Peyer's patch (tissue), 4 donors: ENCODE measurements at regions not wholly inside any gene's neighbourhood (a gene's known extent, or its start where the extent isn't known, plus 50 kb on each side); places are given as distances from the start of the nearest gene placed in this dataset.

Experiments
- DNase-seq, 3 donors: peaks; one replicate each; pipeline ENCODE4 v3.0.0-alpha.2; 2017 to 2019
- H3K27ac ChIP-seq, 4 donors: fragments of 200-600 bp; sonication (generic); one replicate each; pipeline ENCODE4 v1.5.1; 2016 to 2019
- H3K27me3 ChIP-seq, 2 donors: fragments of 200-600 bp; sonication (generic); one replicate each; pipeline ENCODE4 v1.5.1; 2019
- H3K36me3 ChIP-seq, 3 donors: fragments of 200-600 bp; sonication (generic); one replicate each; pipeline ENCODE4 v1.5.1; 2016 to 2019
- H3K4me1 ChIP-seq, 4 donors: fragments of 200-600 bp; sonication (generic); one replicate each; pipeline ENCODE4 v1.5.1; 2016 to 2019
- H3K4me3 ChIP-seq, 4 donors: fragments of 200-600 bp; sonication (generic); 1 replicate in 3 of 4; 2 replicates in 1 of 4; pipeline ENCODE4 v1.5.1; 2016 to 2019; ENCODE audit warnings: mild to moderate bottlenecking in 1 of 4
- H3K9me3 ChIP-seq, 4 donors: fragments of 200-600 bp; sonication (generic); one replicate each; pipeline ENCODE4 v1.5.1; 2016 to 2019; ENCODE audit warnings: mild to moderate bottlenecking in 1 of 4
- CTCF ChIP-seq, 6 experiments: fragments of 450-650 bp in 4 of 6; fragments of 200-600 bp in 2 of 6; sonication (generic) in 1 of 6; IDR thresholded peaks; one replicate each; pipeline ENCODE4 v1.5.1; 2017 to 2019; ENCODE audit warnings: antibody characterized with exemption in 6 of 6, mild to moderate bottlenecking in 3 of 6, moderate library complexity in 1 of 6
- POLR2A ChIP-seq, 2 donors: fragments of 450-650 bp; IDR thresholded peaks; one replicate each; pipeline ENCODE4 v1.5.1; 2017; ENCODE audit warnings: antibody characterized with exemption in 2 of 2, mild to moderate bottlenecking in 2 of 2, moderate library complexity in 2 of 2

GRCh38 chr13:79910875-79911540, 429.9 kb downstream of the SPRY2 start:
- Histone ChIP-seq H3K27me3 (no peaks in the 10 kb centered on the region), H3K27ac (no peak overlapping the region), H3K9me3 (no peaks in the 10 kb centered on the region), H3K36me3 (no peaks in the 10 kb centered on the region), H3K4me3 (no peak overlapping the region), H3K4me1 (no peaks in the 10 kb centered on the region)
- TF ChIP-seq POLR2A (IDR thresholded peaks at IDR 0.05) (no peak), CTCF (IDR thresholded peaks at IDR 0.05) (no peak)
- DNase-seq = no peak

- no peak overlapping the region for H3K27ac ChIP-seq
- TF ChIP-seq CTCF (IDR thresholded peaks at IDR 0.05) (no peak), POLR2A (IDR thresholded peaks at IDR 0.05) (no peak)
- no peak overlapping the region for H3K4me3 ChIP-seq
- no peaks in the 10 kb centered on the region for H3K27me3 ChIP-seq
- no peak for DNase-seq
- no peaks in the 10 kb centered on the region for H3K36me3 ChIP-seq
- no peaks in the 10 kb centered on the region for H3K4me1 ChIP-seq
- H3K9me3 ChIP-seq = no peaks in the 10 kb centered on the region
Measured at GRCh38 chr13:79909644-79910043, 428.7 kb downstream of the NDFIP2 start.

- Histone ChIP-seq H3K4me3 (no peak overlapping the region), H3K27me3 (no peaks in the 10 kb centered on the region), H3K36me3 (no peaks in the 10 kb centered on the region), H3K4me1 (no peaks in the 10 kb centered on the region), H3K9me3 (no peaks in the 10 kb centered on the region), H3K27ac (no peak overlapping the region)
- no peak for DNase-seq
- TF ChIP-seq POLR2A (IDR thresholded peaks at IDR 0.05) = no peak
- TF ChIP-seq CTCF (IDR thresholded peaks at IDR 0.05) = no peak
Measured at GRCh38 chr13:79908381-79908780, 427.4 kb downstream of the NDFIP2 start.

GRCh38 chr13:79907527-79907926, 426.6 kb downstream of the NDFIP2 start:
- Histone ChIP-seq H3K9me3 (no peaks in the 10 kb centered on the region), H3K36me3 (no peaks in the 10 kb centered on the region), H3K27me3 (no peaks in the 10 kb centered on the region), H3K4me1 (no peaks in the 10 kb centered on the region), H3K27ac (no peak overlapping the region), H3K4me3 (no peak overlapping the region)
- TF ChIP-seq CTCF (IDR thresholded peaks at IDR 0.05) (no peak), POLR2A (IDR thresholded peaks at IDR 0.05) (no peak)
- DNase-seq = no peak

- no peak for TF ChIP-seq CTCF (IDR thresholded peaks at IDR 0.05)
- TF ChIP-seq POLR2A (IDR thresholded peaks at IDR 0.05) = no peak
- Histone ChIP-seq H3K27me3 (no peaks in the 10 kb centered on the region), H3K36me3 (no peaks in the 10 kb centered on the region), H3K9me3 (no peaks in the 10 kb centered on the region), H3K4me3 (no peak overlapping the region), H3K4me1 (no peaks in the 10 kb centered on the region), H3K27ac (no peak overlapping the region)
- no peak for DNase-seq
Measured at GRCh38 chr13:79906345-79906744, 425.4 kb downstream of the NDFIP2 start.

DNA sequence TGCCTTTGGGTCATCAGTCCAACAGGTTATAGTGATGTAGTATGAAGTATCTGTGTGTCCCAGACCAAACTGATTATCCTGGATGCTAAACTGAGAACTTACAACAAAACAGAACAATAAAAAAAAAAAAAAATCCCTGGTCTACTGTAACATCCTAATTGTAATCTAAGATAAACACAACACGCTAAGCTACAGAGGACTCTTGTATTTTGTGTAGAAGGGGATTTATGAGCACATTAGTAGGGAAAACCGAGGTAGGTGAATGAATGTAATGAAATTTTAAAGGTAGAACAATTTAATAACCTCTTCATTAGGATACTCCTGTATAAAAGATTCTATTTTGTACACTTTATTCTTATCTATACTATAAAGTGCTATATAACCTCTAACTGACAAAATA, 424.1 kb downstream of the NDFIP2 start:
- Histone ChIP-seq H3K4me1 (no peaks in the 10 kb centered on the region), H3K9me3 (no peaks in the 10 kb centered on the region), H3K27ac (no peak overlapping the region), H3K4me3 (no peak overlapping the region), H3K27me3 (no peaks in the 10 kb centered on the region), H3K36me3 (no peaks in the 10 kb centered on the region)
- no peak for DNase-seq
- TF ChIP-seq CTCF (IDR thresholded peaks at IDR 0.05) (no peak), POLR2A (IDR thresholded peaks at IDR 0.05) (no peak)
